Smooth muscle cell (in vitro differentiated cells): ENCODE measurements at regions not wholly inside any gene's neighbourhood (a gene's known extent, or its start where the extent isn't known, plus 50 kb on each side); places are given as distances from the start of the nearest gene placed in this dataset.

ENCODE experiments used
- DNase-seq: peaks from one replicate; lab custom pipeline; 2025; ENCODE audit not compliant: unreplicated experiment; lab: John Stamatoyannopoulos, UW
- H2AFZ ChIP-seq: fragments of 200-600 bp; sonication (generic); 2 replicates; pipeline ENCODE4 v1.6.0; 2016; ENCODE audit warnings: antibody characterized with exemption, low read depth, mild to moderate bottlenecking
- H3F3A ChIP-seq: fragments of 200-600 bp; sonication (generic); 2 replicates; pipeline ENCODE4 v1.6.0; 2017; ENCODE audit warnings: antibody characterized with exemption, low read depth
- H3K27ac ChIP-seq: fragments of 200-600 bp; sonication (generic); 2 replicates; pipeline ENCODE4 v1.5.1; 2016; ENCODE audit warnings: low read depth, mild to moderate bottlenecking
- H3K27me3 ChIP-seq: fragments of 200-600 bp; sonication (generic); 2 replicates; pipeline ENCODE4 v1.6.1; 2016; ENCODE audit warnings: low read depth, mild to moderate bottlenecking
- H3K36me3 ChIP-seq: fragments of 200-600 bp; sonication (generic); 2 replicates; pipeline ENCODE4 v1.5.1; 2016; ENCODE audit warnings: low read depth
- H3K4me1 ChIP-seq: fragments of 200-600 bp; sonication (generic); 2 replicates; pipeline ENCODE4 v1.5.1; 2016; ENCODE audit warnings: low read depth
- H3K4me2 ChIP-seq: fragments of 200-600 bp; sonication (generic); 2 replicates; pipeline ENCODE4 v1.6.0; 2016; ENCODE audit warnings: mild to moderate bottlenecking
- H3K4me3 ChIP-seq: fragments of 200-600 bp; sonication (generic); 2 replicates; pipeline ENCODE4 v1.5.1; 2016; ENCODE audit warnings: mild to moderate bottlenecking
- H3K79me2 ChIP-seq: fragments of 200-600 bp; sonication (generic); 2 replicates; pipeline ENCODE4 v1.6.0; 2016; ENCODE audit warnings: low read depth, mild to moderate bottlenecking
- H3K9ac ChIP-seq: fragments of 200-600 bp; sonication (generic); 2 replicates; pipeline ENCODE4 v1.6.0; 2016; ENCODE audit warnings: low read depth
- H3K9me3 ChIP-seq: fragments of 200-600 bp; sonication (generic); replicated peaks from 2 replicates; pipeline ENCODE4 v1.5.1; 2016; ENCODE audit warnings: low read depth
- H4K20me1 ChIP-seq: fragments of 200-600 bp; sonication (generic); 2 replicates; pipeline ENCODE4 v1.6.0; 2016; ENCODE audit warnings: low read depth
- CTCF ChIP-seq: fragments of 200-600 bp; sonication (generic); IDR thresholded peaks from 2 replicates; pipeline ENCODE4 v1.5.1; 2017; ENCODE audit warnings: borderline replicate concordance, mild to moderate bottlenecking, antibody characterized with exemption; ENCODE audit not compliant: insufficient read depth, poor library complexity, severe bottlenecking
- WGBS: methylation state at CpG from one replicate; pipeline ENCODE4 v1.1.7; 2016; ENCODE audit warnings: low lambda C conversion rate; 5-methylcytosine and 5-hydroxymethylcytosine counted together

- H3K4me1 ChIP-seq, result peaks cover 6% of the 10 kb centered on the region
- no peak overlapping the region for H3K4me3 ChIP-seq
- H3K36me3 ChIP-seq, result no peaks in the 10 kb centered on the region
- H3K9ac ChIP-seq, result no peak overlapping the region
- TF ChIP-seq CTCF, result no peak
- no peaks in the 10 kb centered on the region for H3K9me3 ChIP-seq
- DNase-seq, result no peak
- no peaks in the 10 kb centered on the region for H3K79me2 ChIP-seq
- 83% methylated on average over 12 of the region's 12 CpGs for WGBS
- H3K27ac ChIP-seq, result no peak overlapping the region
- H3K27me3 ChIP-seq, result no peaks in the 10 kb centered on the region
- H2AFZ ChIP-seq, result no peak overlapping the region
- no peaks in the 10 kb centered on the region for H4K20me1 ChIP-seq
- H3F3A ChIP-seq, result no peaks in the 10 kb centered on the region
- H3K4me2 ChIP-seq, result no peak overlapping the region
These were observed 219.9 kb upstream of the BRINP1 start for GRCh38 chr9:119588874-119589744.

- WGBS, result 95% methylated on average over 1 of the region's 1 CpG
- no peaks in the 10 kb centered on the region for H3K79me2 ChIP-seq
- no peak overlapping the region for H3K27ac ChIP-seq
- no peaks in the 10 kb centered on the region for H3K4me1 ChIP-seq
- no peaks in the 10 kb centered on the region for H3F3A ChIP-seq
- H3K36me3 ChIP-seq, result no peaks in the 10 kb centered on the region
- no peak for DNase-seq
- no peaks in the 10 kb centered on the region for H4K20me1 ChIP-seq
- H3K9me3 ChIP-seq, result no peaks in the 10 kb centered on the region
- H3K9ac ChIP-seq, result no peak overlapping the region
- H3K4me3 ChIP-seq, result no peak overlapping the region
- H3K27me3 ChIP-seq, result no peaks in the 10 kb centered on the region
- TF ChIP-seq CTCF, result no peak
- no peak overlapping the region for H3K4me2 ChIP-seq
- H2AFZ ChIP-seq, result no peak overlapping the region
These were observed 208.6 kb upstream of the BRINP1 start for GRCh38 chr9:119577881-119578280.

- Histone ChIP-seq H3K9me3 (no peaks in the 10 kb centered on the region), H4K20me1 (no peaks in the 10 kb centered on the region), H3F3A (no peaks in the 10 kb centered on the region), H3K27me3 (no peaks in the 10 kb centered on the region), H3K27ac (no peak overlapping the region), H3K4me3 (no peak overlapping the region), H3K79me2 (no peaks in the 10 kb centered on the region), H3K9ac (no peak overlapping the region), H3K36me3 (no peaks in the 10 kb centered on the region), H3K4me1 (no peaks in the 10 kb centered on the region), H2AFZ (no peak overlapping the region), H3K4me2 (no peak overlapping the region)
- no peak for TF ChIP-seq CTCF
- WGBS, result 15% methylated on average over 5 of the region's 5 CpGs
- no peak for DNase-seq
These were observed 190.8 kb upstream of the BRINP1 start for GRCh38 chr9:119559986-119560385.

- Histone ChIP-seq H4K20me1 (no peaks in the 10 kb centered on the region), H3K9ac (no peak overlapping the region), H3K36me3 (no peaks in the 10 kb centered on the region), H3K4me3 (no peak overlapping the region), H3K27me3 (no peaks in the 10 kb centered on the region), H3K4me1 (no peaks in the 10 kb centered on the region), H3F3A (no peaks in the 10 kb centered on the region), H3K4me2 (no peak overlapping the region), H3K79me2 (no peaks in the 10 kb centered on the region), H3K27ac (no peak overlapping the region), H3K9me3 (no peaks in the 10 kb centered on the region), H2AFZ (no peak overlapping the region)
- no peak for DNase-seq
- no peak for TF ChIP-seq CTCF
These were observed 189.8 kb upstream of the BRINP1 start for GRCh38 chr9:119559056-119559455.
